HCT116 (cell line): ENCODE measurements at regions not wholly inside any gene's neighbourhood (a gene's known extent, or its start where the extent isn't known, plus 50 kb on each side); places are given as distances from the start of the nearest gene placed in this dataset.

Experiments used
- ATAC-seq: fragments of 200-7000 bp; cut with Tn5 transposase; 2 replicates; pipeline ENCODE4 v1.9.1; 2020; ENCODE audit warnings: mild to moderate bottlenecking, moderate library complexity
- BruUV-seq: library from RNA; stranded (reverse); fragments of 400-500 nt; replicated peaks from 2 replicates; lab custom pipeline; 2021; lab: Mats Ljungman, UMichigan
- CTCF ChIA-PET: fragments of 300-600 bp; sonication (Branson Sonifier 250); formaldehyde crosslinking; loops from one replicate; lab custom pipeline; 2021; ENCODE audit warnings: antibody characterized with exemption; lab: Charles Lee
- POLR2A ChIA-PET: fragments of 300-600, 350-600 bp; sonication (Branson Sonifier 250); formaldehyde crosslinking; loops from one replicate; lab custom pipeline; 2021; ENCODE audit warnings: antibody characterized with exemption; lab: Charles Lee
- RAD21 ChIA-PET, 2 experiments: fragments of 300-600 bp; sonication (Branson Sonifier 250); formaldehyde crosslinking; loops; one replicate each; lab custom pipeline; 2023; ENCODE audit warnings: low total read pairs in 2 of 2; ENCODE audit not compliant: uncharacterized antibody in 2 of 2, unreplicated experiment in 2 of 2, low non-redundant PET in 1 of 2; lab: Charles Lee
- DNase-seq: peaks from one replicate; pipeline ENCODE4 v3.0.0-alpha.2; 2010; ENCODE audit warnings: low read depth, low spot score
- H2AFZ ChIP-seq: fragments of 200-600 bp; shearing (Covaris generic), sonication (generic); 2 replicates; pipeline ENCODE4 v1.6.1; 2017; ENCODE audit warnings: low read depth, mixed run types, mixed read lengths, antibody characterized with exemption, low read length; ENCODE audit not compliant: poor library complexity, severe bottlenecking
- H3K27ac ChIP-seq: 2 replicates; pipeline ENCODE4 v1.5.1; 2012; ENCODE audit warnings: low read depth, low read length
- H3K27me3 ChIP-seq: fragments of 200-600 bp; sonication (generic); 2 replicates; pipeline ENCODE4 v1.6.1; 2016; ENCODE audit warnings: mixed run types, low read length, mixed read lengths; ENCODE audit not compliant: insufficient read depth
- H3K36me3 ChIP-seq, 2 experiments: fragments of 200-500 bp in 1 of 2; fragments of 200-600 bp in 1 of 2; sonication (Bioruptor generic) in 1 of 2; sonication (generic) in 1 of 2; 2 replicates each; pipeline versions ENCODE4 v1.5.1 to v1.6.1; 2014 to 2016; ENCODE audit warnings: low read length in 2 of 2, inconsistent platforms in 1 of 2, mixed read lengths in 1 of 2, mixed run types in 1 of 2; ENCODE audit not compliant: insufficient read depth in 2 of 2, control insufficient read depth in 1 of 2
- H3K4me1 ChIP-seq, 2 experiments: fragments of 200-600 bp in 1 of 2; sonication (generic) in 1 of 2; 2 replicates each; pipeline versions ENCODE4 v1.5.1 to v1.6.1; 2012 to 2017; ENCODE audit warnings: low read length in 2 of 2, inconsistent platforms in 1 of 2, mild to moderate bottlenecking in 1 of 2, mixed read lengths in 1 of 2, mixed run types in 1 of 2, moderate library complexity in 1 of 2; ENCODE audit not compliant: insufficient read depth in 2 of 2, control insufficient read depth in 1 of 2
- H3K4me2 ChIP-seq: fragments of 200-600 bp; sonication (generic); 2 replicates; pipeline ENCODE4 v1.6.1; 2017; ENCODE audit warnings: mixed run types, low read length, mixed read lengths
- H3K4me3 ChIP-seq, 2 experiments: fragments of 200-600 bp in 1 of 2; sonication (generic) in 1 of 2; replicated peaks in 1 of 2; 2 replicates each; pipeline ENCODE4 v1.5.1; 2011 to 2016; ENCODE audit warnings: low read length in 2 of 2, control low read depth in 1 of 2, low read depth in 1 of 2, mild to moderate bottlenecking in 1 of 2, mixed read lengths in 1 of 2, mixed run types in 1 of 2
- H3K79me2 ChIP-seq: fragments of 200-600 bp; sonication (generic); 2 replicates; pipeline ENCODE4 v1.6.1; 2017; ENCODE audit warnings: mild to moderate bottlenecking, mixed run types, low read length, moderate library complexity, mixed read lengths; ENCODE audit not compliant: insufficient read depth
- H3K9ac ChIP-seq: fragments of 200-600 bp; sonication (generic); 2 replicates; pipeline ENCODE4 v1.6.1; 2016; ENCODE audit warnings: low read length, mixed read lengths
- H3K9me2 ChIP-seq: fragments of 200-600 bp; sonication (generic), shearing (Covaris generic); 2 replicates; pipeline ENCODE4 v1.6.1; 2017; ENCODE audit warnings: mixed run types, mild to moderate bottlenecking, moderate library complexity; ENCODE audit not compliant: insufficient read depth
- H3K9me3 ChIP-seq, 2 experiments: fragments of 200-500 bp in 1 of 2; fragments of 200-600 bp in 1 of 2; sonication (Bioruptor generic) in 1 of 2; sonication (generic) in 1 of 2; 2 replicates each; pipeline ENCODE4 v1.6.1; 2014 to 2017; ENCODE audit warnings: low read length in 2 of 2, mixed read lengths in 2 of 2, inconsistent platforms in 1 of 2, low read depth in 1 of 2, mild to moderate bottlenecking in 1 of 2, mixed run types in 1 of 2, moderate library complexity in 1 of 2; ENCODE audit not compliant: control insufficient read depth in 1 of 2, insufficient read depth in 1 of 2
- H4K20me1 ChIP-seq: fragments of 200-600 bp; sonication (generic), shearing (Covaris generic); 2 replicates; pipeline ENCODE4 v1.6.1; 2017; ENCODE audit warnings: mixed run types, mild to moderate bottlenecking, moderate library complexity; ENCODE audit not compliant: insufficient read depth
- CBX3 ChIP-seq: IDR thresholded peaks from 2 replicates; pipeline ENCODE4 v1.6.1; 2012; ENCODE audit warnings: low read depth
- CTCF ChIP-seq, 3 experiments: fragments of 200-600 bp in 1 of 3; sonication (generic) in 1 of 3; IDR thresholded peaks in 2 of 3; conservative IDR thresholded peaks in 1 of 3; 2 replicates each; pipeline ENCODE4 v1.5.1; 2012 to 2017; ENCODE audit warnings: low read depth in 2 of 3, low read length in 2 of 3, antibody characterized with exemption in 1 of 3, borderline replicate concordance in 1 of 3, control low read depth in 1 of 3, mild to moderate bottlenecking in 1 of 3, mixed read lengths in 1 of 3, mixed run types in 1 of 3, moderate library complexity in 1 of 3; ENCODE audit not compliant: insufficient read depth in 1 of 3
- EZH2 ChIP-seq: fragments of 200-600 bp; sonication (generic); IDR thresholded peaks from 2 replicates; pipeline ENCODE4 v1.6.1; 2017; ENCODE audit warnings: antibody characterized with exemption, mixed run types
- EZH2phosphoT487 ChIP-seq: fragments of 200-600 bp; IDR thresholded peaks from 2 replicates; pipeline ENCODE4 v1.6.1; 2018; ENCODE audit warnings: antibody characterized with exemption, borderline replicate concordance
- FOSL1 ChIP-seq: IDR thresholded peaks from 2 replicates; pipeline ENCODE4 v1.6.1; 2012; ENCODE audit warnings: low read depth
- JUND ChIP-seq: IDR thresholded peaks from 2 replicates; pipeline ENCODE4 v1.6.1; 2012
- MAX ChIP-seq: IDR thresholded peaks from 2 replicates; pipeline ENCODE4 v1.6.1; 2012
- POLR2A ChIP-seq: IDR thresholded peaks from 2 replicates; pipeline ENCODE4 v1.7.0; 2011; ENCODE audit warnings: borderline replicate concordance; ENCODE audit not compliant: insufficient read depth, insufficient read length; ENCODE audit errors: extremely low read depth
- SIN3A ChIP-seq: IDR thresholded peaks from 2 replicates; pipeline ENCODE4 v1.6.1; 2012; ENCODE audit warnings: low read depth
- SP1 ChIP-seq: IDR thresholded peaks from 2 replicates; pipeline ENCODE4 v1.6.1; 2012; ENCODE audit warnings: low read depth
- SRF ChIP-seq: IDR thresholded peaks from 2 replicates; pipeline ENCODE4 v1.6.1; 2012; ENCODE audit warnings: low read depth
- ZBTB33 ChIP-seq: IDR thresholded peaks from 2 replicates; pipeline ENCODE4 v1.6.1; 2011; ENCODE audit warnings: mild to moderate bottlenecking, low read length, moderate library complexity; ENCODE audit not compliant: insufficient replicate concordance; ENCODE audit errors: extremely low read depth
- ZFX ChIP-seq: fragments of 450-650 bp; IDR thresholded peaks from 2 replicates; pipeline ENCODE4 v1.6.1; 2017
- ZNF274 ChIP-seq: fragments of 200-500 bp; sonication (Bioruptor generic); IDR thresholded peaks from 2 replicates; pipeline ENCODE4 v1.6.1; 2014; ENCODE audit warnings: mild to moderate bottlenecking, low read depth, low read length, inconsistent platforms
- intact Hi-C: fragments of 100-400 bp; cut with micrococcal nuclease; formaldehyde crosslinking; loops from 2 replicates; pipeline ENCODE4 v1.10.0; 2022

GRCh38 chr5:173830421-173830820 lies 57.7 kb upstream of the CPEB4 start:
- no peaks in the 10 kb centered on the region for H3K9me3 ChIP-seq
- DNase-seq (no peak), ATAC-seq (no peak)
- no peaks in the 10 kb centered on the region for H3K79me2 ChIP-seq
- no peaks in the 10 kb centered on the region for H3K4me1 ChIP-seq
- ChIA-PET RAD21 (no interaction called here), CTCF (no interaction called here), POLR2A (no interaction called here)
- H3K9ac ChIP-seq, result no peak overlapping the region
- no peaks in the 10 kb centered on the region for H3K36me3 ChIP-seq
- no peak overlapping the region for H3K4me2 ChIP-seq
- H3K4me3 ChIP-seq, result no peak overlapping the region
- H4K20me1 ChIP-seq, result no peaks in the 10 kb centered on the region
- intact Hi-C loops, result no loop called here
- no peak overlapping the region for H3K27ac ChIP-seq
- H2AFZ ChIP-seq, result no peak overlapping the region
- H3K27me3 ChIP-seq, result no peaks in the 10 kb centered on the region
- H3K9me2 ChIP-seq, result no peaks in the 10 kb centered on the region
- TF ChIP-seq MAX (no peak), ZBTB33 (no peak), SIN3A (no peak), POLR2A (no peak), SRF (no peak), SP1 (no peak), EZH2 (no peak), EZH2phosphoT487 (no peak), FOSL1 (no peak), JUND (no peak), ZFX (no peak), ZNF274 (no peak), CTCF (IDR thresholded peaks at IDR 0.05 in 2 of 3, conservative IDR thresholded peaks at IDR 0.05 in 1 of 3; ENCODE audit: borderline replicate concordance in 1 of 3, insufficient read depth in 1 of 3, low read depth in 2 of 3, low read length in 2 of 3) (no peak), CBX3 (no peak)
- no TSS peak for BruUV-seq
